HG03469 (cell line): ENCODE measurements at regions not wholly inside any gene's neighbourhood (a gene's known extent, or its start where the extent isn't known, plus 50 kb on each side); places are given as distances from the start of the nearest gene placed in this dataset.
"Not testable (repeated sequence)": the region's sequence is repeated elsewhere in the genome, so short reads cannot be mapped to it uniquely, and the experiment has no call there.

Source experiments
- ATAC-seq: cut with Tn5 transposase; IDR thresholded peaks from one replicate; pipeline ENCODE4 v1.9.1; 2021; ENCODE audit warnings: mild to moderate bottlenecking, moderate library complexity, moderate number of reproducible peaks; ENCODE audit not compliant: unreplicated experiment

- no peak for ATAC-seq
These were observed 296.6 kb upstream of the GRAMD2B start for GRCh38 chr5:126126574-126126973.

GRCh38 chr5:126127371-126127770 lies 295.8 kb upstream of the GRAMD2B start:
- ATAC-seq: not testable (repeated sequence)

DNA sequence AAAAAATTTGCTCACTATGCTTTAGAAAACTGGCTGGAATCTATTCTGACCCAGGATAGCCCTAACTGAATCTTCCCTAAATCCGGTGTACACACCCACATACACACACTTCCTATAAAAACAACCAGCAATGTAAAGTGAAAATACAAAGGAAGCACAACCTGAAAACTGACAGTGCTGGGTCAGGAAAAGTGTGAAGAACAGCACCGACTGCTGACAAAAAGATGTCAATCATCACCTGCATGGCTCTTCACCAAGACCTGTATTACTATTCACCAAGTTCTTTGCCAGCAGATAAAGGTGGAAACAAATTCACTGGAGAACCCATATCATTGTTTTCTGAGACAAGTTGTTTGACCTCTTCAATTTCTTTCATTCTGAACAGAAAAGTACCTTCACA lies 293.8 kb upstream of the GRAMD2B start:
- ATAC-seq: no peak

- no peak for ATAC-seq
These were observed 289.8 kb upstream of the GRAMD2B start for GRCh38 chr5:126133424-126133823.

GRCh38 chr5:126137891-126138280 lies 285.3 kb upstream of the GRAMD2B start:
- no peak for ATAC-seq

- ATAC-seq: no peak
These were observed 284.8 kb upstream of the GRAMD2B start for GRCh38 chr5:126138281-126138931.

GRCh38 chr5:126139086-126139485 lies 284.1 kb upstream of the GRAMD2B start:
- no peak for ATAC-seq

GRCh38 chr5:126139773-126140172 lies 283.4 kb upstream of the GRAMD2B start:
- no peak for ATAC-seq

GRCh38 chr5:126143622-126144021 lies 279.6 kb upstream of the GRAMD2B start:
- ATAC-seq: peak; percentile 45

DNA sequence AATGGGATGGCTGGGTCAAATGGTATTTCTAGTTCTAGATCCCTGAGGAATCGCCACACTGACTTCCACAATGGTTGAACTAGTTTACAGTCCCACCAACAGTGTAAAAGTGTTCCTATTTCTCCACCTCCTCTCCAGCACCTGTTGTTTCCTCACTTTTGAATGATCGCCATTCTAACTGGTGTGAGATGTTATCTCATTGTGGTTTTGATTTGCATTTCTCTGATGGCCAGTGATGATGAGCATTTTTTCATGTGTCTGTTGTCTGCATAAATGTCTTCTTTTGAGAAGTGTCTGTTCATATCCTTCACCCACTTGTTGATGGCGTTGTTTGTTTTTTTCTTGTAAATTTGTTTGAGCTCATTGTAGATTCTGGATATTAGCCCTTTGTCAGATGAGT lies 272.9 kb upstream of the GRAMD2B start:
- not testable (repeated sequence) for ATAC-seq

DNA sequence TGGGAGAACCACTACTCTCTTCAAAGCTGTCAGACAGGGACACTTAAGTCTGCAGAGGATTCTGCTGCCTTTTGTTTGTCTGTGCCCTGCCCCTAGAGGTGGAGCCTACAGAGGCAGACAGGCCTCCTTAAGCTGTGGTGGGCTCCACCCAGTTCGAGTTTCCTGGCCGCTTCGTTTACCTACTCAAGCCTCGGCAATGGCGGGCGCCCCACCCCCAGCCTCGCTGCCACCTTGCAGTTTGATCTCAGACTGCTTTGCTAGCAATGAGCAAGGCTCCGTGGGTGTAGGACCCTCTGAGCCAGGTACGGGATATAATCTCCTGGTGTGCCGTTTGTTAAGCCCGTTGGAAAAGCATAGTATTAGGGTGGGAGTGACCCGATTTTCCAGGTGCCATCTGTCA lies 267.9 kb upstream of the GRAMD2B start:
- not testable (repeated sequence) for ATAC-seq

GRCh38 chr5:126166368-126166767 lies 256.8 kb upstream of the GRAMD2B start:
- ATAC-seq: no peak

GRCh38 chr5:126168785-126169184 lies 254.4 kb upstream of the GRAMD2B start:
- no peak for ATAC-seq

DNA sequence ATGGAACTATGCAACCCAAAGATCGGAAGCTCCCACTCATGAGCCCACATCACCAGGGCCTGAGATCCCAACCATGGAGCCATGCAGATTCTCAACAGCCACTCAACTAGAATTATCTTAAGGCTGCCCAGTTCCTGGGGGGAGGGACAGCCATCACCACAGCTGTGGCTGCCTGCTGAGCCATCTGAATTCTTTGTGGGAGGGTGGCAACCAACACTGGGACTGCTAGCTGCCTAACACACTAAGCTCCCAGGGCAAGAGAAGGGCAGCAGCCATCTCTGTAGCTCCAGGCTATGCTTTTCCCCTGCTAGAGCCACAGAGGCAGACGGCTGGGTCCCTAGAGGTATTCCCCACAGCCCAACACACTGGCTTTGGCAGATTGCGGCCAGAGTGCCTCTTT lies 251.3 kb upstream of the GRAMD2B start:
- no peak for ATAC-seq

GRCh38 chr5:126172812-126173211 lies 250.4 kb upstream of the GRAMD2B start:
- no peak for ATAC-seq

DNA sequence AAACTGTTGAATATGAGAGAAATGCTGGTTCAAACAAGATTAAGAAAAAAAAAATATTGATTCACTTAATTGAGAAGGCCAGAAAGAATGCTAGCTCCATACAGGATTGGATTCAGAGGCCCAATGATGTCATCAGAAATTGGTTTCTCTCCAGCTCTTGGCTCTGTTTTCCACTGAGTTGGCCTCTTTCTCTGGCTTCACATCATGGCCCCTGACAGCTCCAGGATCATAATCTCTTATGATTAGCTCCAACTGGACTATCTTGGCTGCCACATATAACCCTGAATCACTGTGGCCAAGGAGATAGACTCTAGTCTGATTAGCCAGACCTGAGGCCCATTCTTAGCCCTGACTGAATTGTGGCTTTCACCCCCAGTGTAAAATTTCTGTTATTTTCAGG lies 244.7 kb upstream of the GRAMD2B start:
- ATAC-seq: no peak

DNA sequence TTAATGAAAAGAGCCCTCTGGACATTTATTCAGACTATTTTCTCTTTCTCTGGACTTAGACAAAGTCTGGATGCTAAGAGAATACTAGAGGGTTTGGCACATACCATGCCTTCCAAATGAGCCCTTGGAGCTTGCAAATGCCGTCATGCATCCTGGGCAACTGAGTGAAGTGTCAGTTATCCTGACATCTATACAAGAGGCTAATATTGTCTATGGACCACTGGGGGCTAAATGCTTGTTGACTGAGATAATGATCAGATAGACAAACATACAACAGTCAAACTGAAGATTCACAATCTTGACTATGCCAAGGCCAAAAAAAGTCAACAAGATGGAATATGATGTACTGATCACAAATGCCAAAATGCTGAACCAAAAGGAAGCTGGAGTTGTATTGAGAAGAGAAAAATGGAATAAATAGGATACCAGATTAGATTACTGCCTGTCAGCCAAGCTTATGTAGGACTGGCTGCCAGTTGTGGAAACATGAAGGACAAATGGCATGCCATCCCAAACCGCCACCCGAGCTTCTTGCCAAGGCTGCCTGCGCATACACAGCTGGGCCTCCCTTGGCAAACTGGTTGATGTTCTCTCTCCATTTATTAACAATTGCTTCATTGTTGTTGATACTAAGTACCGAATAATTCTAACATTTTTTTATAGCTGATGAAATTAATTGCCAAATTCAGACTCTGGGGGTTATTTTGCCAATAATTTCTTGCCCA lies 240.1 kb upstream of the GRAMD2B start:
- ATAC-seq: no peak

GRCh38 chr5:126184474-126184873 lies 238.7 kb upstream of the GRAMD2B start:
- no peak for ATAC-seq

DNA sequence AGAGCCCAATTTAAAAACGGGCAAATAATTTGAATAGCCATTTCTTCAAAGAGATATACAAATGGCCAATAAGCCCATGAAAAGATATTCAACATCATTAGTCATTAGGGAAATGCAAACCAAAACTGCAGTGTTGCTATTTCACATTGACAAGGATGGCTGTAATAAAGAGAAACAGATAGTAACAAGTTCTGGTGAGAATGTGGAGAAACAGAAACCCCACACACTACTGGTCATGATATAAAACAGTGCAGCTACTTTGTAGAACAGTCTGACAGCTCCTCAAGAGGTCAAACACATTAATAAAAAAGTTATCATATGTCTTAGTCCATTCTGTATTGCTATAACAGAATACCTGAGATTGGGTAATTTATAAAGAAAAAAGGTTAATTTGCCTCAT lies 237.0 kb upstream of the GRAMD2B start:
- ATAC-seq: no peak

DNA sequence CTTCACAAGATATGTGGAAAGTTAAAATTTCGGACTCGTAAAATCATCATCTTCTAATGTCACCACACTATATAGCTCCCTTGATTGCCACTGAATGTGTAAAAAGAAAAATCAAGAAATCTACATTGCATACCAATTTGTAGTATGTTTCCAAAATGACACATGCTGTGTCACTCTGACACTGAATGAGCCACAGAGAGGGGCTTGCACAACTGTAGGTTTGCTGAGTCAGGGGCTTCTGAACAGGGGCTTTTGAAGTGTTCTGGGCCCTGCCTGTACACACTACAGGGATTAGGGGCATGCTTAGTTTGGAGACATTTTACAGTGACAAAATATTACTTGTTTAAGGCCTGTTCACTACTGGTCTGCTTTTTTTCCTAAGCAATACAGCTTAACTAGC lies 234.4 kb upstream of the GRAMD2B start:
- ATAC-seq: no peak

- ATAC-seq: no peak
These were observed 234.0 kb upstream of the GRAMD2B start for GRCh38 chr5:126189231-126189630.

- no peak for ATAC-seq
These were observed 233.3 kb upstream of the GRAMD2B start for GRCh38 chr5:126189862-126190261.

DNA sequence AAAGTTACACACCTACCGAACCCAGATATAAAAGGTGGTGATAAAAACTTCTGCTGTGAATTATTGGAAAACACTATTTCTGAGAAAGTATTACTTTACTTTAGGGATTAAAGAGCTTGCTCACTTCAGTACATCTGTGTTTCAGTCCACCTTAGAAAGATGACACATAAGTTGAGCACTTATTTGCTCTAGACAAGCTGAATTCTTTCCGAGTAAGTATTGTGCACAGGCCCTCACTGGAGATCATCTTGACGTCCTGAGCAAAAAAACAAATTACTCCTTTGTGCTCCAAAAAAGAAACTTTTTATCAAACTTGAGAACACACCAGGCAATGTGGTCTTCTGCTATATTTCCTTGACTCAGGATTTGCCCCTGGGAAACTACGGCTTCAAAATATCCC lies 231.0 kb upstream of the GRAMD2B start:
- no peak for ATAC-seq
